PFSK-1 (cell line): ENCODE measurements at regions not wholly inside any gene's neighbourhood (a gene's known extent, or its start where the extent isn't known, plus 50 kb on each side); places are given as distances from the start of the nearest gene placed in this dataset.

Source experiments
- FOXP2 ChIP-seq: optimal IDR thresholded peaks from 2 replicates; pipeline ENCODE3; 2011; ENCODE audit warnings: borderline replicate concordance, control low read depth, inconsistent platforms; ENCODE audit not compliant: insufficient read depth; ENCODE audit errors: extremely low read length, extremely low read depth
- POLR2AphosphoS5 ChIP-seq: IDR thresholded peaks from 2 replicates; pipeline ENCODE4 v1.6.1; 2012; ENCODE audit warnings: low read depth, mild to moderate bottlenecking, control low read depth, low read length, moderate library complexity
- REST ChIP-seq, 2 experiments: IDR thresholded peaks; 2 replicates each; pipeline versions ENCODE4 v1.6.1 to v1.8.0; 2011 to 2012; ENCODE audit warnings: low read depth in 2 of 2, low read length in 2 of 2, control low read depth in 1 of 2, inconsistent platforms in 1 of 2, mild to moderate bottlenecking in 1 of 2, moderate library complexity in 1 of 2; ENCODE audit not compliant: insufficient read depth in 1 of 2
- SIN3A ChIP-seq: IDR thresholded peaks from 2 replicates; pipeline ENCODE4 v1.6.1; 2012; ENCODE audit warnings: mild to moderate bottlenecking, low read length, moderate library complexity, borderline replicate concordance; ENCODE audit not compliant: insufficient read depth
- TAF1 ChIP-seq: IDR thresholded peaks from 2 replicates; pipeline ENCODE4 v1.6.1; 2012; ENCODE audit warnings: low read length, control low read depth, borderline replicate concordance; ENCODE audit not compliant: insufficient read depth

- TF ChIP-seq FOXP2 (no peak), SIN3A (no peak), TAF1 (no peak), POLR2AphosphoS5 (no peak), REST (IDR thresholded peaks at IDR 0.05; ENCODE audit: insufficient read depth in 1 of 2, low read depth in 2 of 2, low read length in 2 of 2) (no peak)
Measured at GRCh38 chr4:53778155-53778554, 186.9 kb upstream of the LNX1 start.

GRCh38 chr4:53777244-53777984 lies 186.1 kb upstream of the LNX1 start:
- TF ChIP-seq FOXP2 (no peak), REST (IDR thresholded peaks at IDR 0.05; ENCODE audit: insufficient read depth in 1 of 2, low read depth in 2 of 2, low read length in 2 of 2) (no peak), TAF1 (no peak), SIN3A (no peak), POLR2AphosphoS5 (no peak)

GRCh38 chr4:53776141-53776540 lies 184.9 kb upstream of the LNX1 start:
- TF ChIP-seq SIN3A (no peak), TAF1 (no peak), REST (IDR thresholded peaks at IDR 0.05; ENCODE audit: insufficient read depth in 1 of 2, low read depth in 2 of 2, low read length in 2 of 2) (no peak), POLR2AphosphoS5 (no peak), FOXP2 (no peak)

- TF ChIP-seq POLR2AphosphoS5 = no peak
- no peak for TF ChIP-seq FOXP2
- no peak for TF ChIP-seq REST (IDR thresholded peaks at IDR 0.05; ENCODE audit: insufficient read depth in 1 of 2, low read depth in 2 of 2, low read length in 2 of 2)
- no peak for TF ChIP-seq SIN3A
- no peak for TF ChIP-seq TAF1
Measured at GRCh38 chr4:53775381-53775780, 184.1 kb upstream of the LNX1 start.

- TF ChIP-seq FOXP2 (no peak), TAF1 (no peak), POLR2AphosphoS5 (no peak), REST (IDR thresholded peaks at IDR 0.05; ENCODE audit: insufficient read depth in 1 of 2, low read depth in 2 of 2, low read length in 2 of 2) (no peak), SIN3A (no peak)
Measured at GRCh38 chr4:53771326-53771725, 180.0 kb upstream of the LNX1 start.
